DOHH2 (cell line): ENCODE measurements at regions not wholly inside any gene's neighbourhood (a gene's known extent, or its start where the extent isn't known, plus 50 kb on each side); places are given as distances from the start of the nearest gene placed in this dataset.

Experiments used
- CTCF ChIP-seq: fragments of 200-600 bp; sonication (generic); IDR thresholded peaks from one replicate; pipeline ENCODE4 v1.5.1; 2014; ENCODE audit warnings: antibody characterized with exemption, mild to moderate bottlenecking, low read depth, low read length; ENCODE audit not compliant: poor library complexity, severe bottlenecking
- EZH2phosphoT487 ChIP-seq: fragments of 200-600 bp; sonication (generic); IDR thresholded peaks from 2 replicates; pipeline ENCODE4 v1.6.1; 2017; ENCODE audit warnings: borderline replicate concordance, mild to moderate bottlenecking, antibody characterized with exemption, low read length, moderate library complexity, mixed read lengths

- TF ChIP-seq CTCF (no peak), EZH2phosphoT487 (no peak)
These were observed 57.3 kb upstream of the FGF16 start for GRCh38 chrX:77389891-77390290.
